Head of caudate nucleus (tissue), 42 donors: ENCODE measurements at regions not wholly inside any gene's neighbourhood (a gene's known extent, or its start where the extent isn't known, plus 50 kb on each side); places are given as distances from the start of the nearest gene placed in this dataset.
"Not testable (repeated sequence)": the region's sequence is repeated elsewhere in the genome, so short reads cannot be mapped to it uniquely, and the experiment has no call there.

ENCODE experiments used
- DNase-seq, 42 donors: peaks; one replicate each; pipeline versions ENCODE4 v3.0.0 to v3.0.0-alpha.2; 2020 to 2021; ENCODE audit warnings: mixed read lengths in 7 of 42
- intact Hi-C: fragments of 100-400 bp; cut with DNase I; formaldehyde crosslinking; loops from one replicate; pipeline ENCODE4 v1.15.0; 2022

DNA sequence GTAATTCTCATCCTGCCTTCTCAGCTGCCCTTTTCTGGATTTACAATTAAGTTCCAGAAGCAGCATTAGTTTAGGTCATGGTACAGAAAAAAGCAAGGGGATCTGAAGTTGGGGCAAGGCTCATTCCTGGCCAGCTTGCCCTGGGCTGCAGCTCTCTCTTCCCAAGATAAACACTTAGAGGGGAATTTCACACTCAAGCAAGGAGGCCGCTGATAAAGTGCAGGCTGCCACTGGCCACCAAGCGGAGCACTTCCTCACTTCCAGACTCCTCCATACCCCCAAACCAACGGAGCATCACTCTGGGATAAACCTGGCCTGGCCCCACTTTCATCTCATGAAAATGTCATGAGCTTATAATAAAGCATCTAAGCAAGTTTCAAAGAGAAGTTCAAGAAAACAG lies 445.5 kb upstream of the MKI67 start:
- intact Hi-C loops = no loop called here
- DNase-seq = peak in 2 of 42 donors; percentile 8 to 22

DNA sequence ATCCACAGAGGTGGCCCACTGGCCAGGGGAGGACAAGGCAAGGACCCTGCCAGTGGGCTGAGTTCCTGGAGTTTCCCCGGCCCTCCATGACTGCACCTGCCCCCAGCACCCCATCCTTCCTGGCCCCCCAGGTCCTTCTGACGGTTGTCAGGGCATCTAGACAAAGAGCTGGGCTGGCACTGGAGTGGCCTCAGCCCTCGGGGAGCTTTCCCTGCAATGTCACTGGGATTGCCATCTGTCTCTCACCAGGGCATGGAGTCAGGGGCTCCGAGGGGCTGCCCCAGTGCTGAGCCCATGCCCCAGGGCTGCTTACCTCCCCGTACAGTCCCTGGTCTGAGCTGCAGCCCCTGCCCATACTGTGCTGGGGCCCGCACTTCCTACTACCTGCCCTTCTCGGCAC lies 446.5 kb upstream of the MKI67 start:
- intact Hi-C loops = no loop called here
- peak in 2 of 42 donors; percentile 13 to 24 for DNase-seq

DNA sequence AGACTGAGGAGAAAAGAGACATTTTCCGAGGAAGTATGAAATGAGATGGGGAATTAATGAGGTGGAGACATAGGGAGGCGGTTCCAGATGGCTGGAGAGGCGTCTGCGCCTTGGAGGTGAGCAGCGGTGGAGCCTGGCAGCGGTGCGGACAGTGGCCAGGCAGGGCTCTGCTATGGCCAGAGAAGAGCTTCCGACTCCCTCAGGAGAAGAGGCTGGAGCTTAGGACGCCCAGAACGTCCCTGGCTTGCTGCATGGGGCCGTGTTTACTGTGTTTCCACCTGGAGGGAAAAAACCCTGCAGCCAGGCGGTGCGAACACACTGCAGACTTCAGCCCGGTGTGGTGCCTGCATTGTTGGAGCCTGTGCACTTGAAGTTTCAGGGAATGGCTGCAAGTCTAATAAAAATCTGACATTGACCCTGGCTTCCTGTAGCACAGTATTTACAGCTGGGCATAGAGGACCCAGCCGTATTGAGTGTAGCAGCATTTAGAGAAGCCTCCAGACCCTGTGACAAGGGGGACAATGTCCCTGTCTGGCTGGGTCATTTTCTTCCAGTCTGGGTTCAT lies 447.1 kb upstream of the MKI67 start:
- peak in 2 of 42 donors; percentile 25 to 29 for DNase-seq
- intact Hi-C loops = no loop called here

DNA sequence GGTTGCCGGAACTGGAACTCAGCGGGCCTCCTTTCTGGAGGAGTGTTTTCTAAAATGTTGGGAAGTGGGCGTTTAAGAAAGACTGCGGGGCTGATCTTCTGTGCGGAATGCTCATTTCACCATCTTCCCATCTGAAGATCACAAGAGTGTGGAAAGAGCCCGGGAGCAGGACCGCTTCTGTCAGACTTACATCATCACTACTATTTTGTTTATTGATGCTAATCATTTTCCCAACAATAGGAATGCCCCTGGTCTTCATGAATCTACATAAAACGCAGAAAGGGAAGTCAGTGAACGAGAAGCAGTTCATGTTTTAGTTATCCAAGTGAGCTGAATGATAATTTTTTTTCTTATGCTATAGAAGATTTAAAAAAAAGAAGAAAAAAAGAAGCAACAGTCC lies 447.8 kb upstream of the MKI67 start:
- intact Hi-C loops = no loop called here

DNA sequence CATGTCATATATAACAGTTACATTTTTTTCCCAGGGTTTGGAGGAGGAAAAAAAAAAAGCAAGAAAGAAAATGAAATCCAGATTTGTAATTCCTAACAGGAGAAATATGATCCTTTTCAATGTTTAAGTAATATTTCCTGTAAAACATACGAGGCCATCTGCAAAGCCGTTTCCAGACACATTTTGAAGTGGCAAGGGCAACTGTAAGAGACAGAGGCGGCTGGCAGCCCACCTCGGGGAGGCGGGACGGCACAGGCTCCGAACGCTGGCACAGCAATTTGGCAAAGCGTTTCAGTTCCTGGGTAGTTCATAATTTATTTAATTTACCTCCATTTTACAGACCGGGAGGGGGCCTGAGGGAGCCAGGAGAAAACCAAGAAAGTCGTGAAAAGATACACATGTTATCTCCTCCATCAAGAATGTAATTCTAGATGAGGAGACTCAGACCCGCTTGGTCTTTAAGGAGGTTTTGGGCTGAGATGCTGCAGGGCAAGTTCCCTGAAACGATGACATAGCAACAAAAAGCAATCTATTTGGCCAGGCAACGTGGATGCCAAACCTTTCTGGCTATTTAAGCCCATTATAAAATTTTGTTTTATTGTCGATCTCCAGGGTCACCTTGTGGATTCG lies 448.5 kb upstream of the MKI67 start:
- peak in 1 of 42 donors; percentile 31 for DNase-seq
- intact Hi-C loops = no loop called here

More for the DNA sequence above, 447.8 kb upstream of the MKI67 start:
- DNase-seq = no peak

DNA sequence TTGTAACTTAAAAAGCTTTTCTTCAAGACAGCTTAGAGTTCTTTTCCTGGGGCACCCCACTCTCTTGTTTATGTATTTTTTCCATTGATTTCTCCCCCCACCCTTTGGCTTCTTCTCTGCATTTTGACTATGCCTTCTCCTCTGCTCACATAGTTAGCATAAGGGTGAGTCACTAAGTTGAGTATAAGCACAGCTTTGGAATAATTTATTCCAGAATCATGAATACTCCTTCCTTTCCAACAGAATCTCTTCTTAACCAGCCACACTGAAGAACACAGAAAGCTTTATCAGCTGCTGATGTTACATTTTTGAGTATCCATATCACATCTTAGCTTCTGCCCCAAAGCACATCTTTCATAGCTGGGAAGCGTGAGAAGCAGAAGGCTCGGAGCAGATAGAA lies 449.5 kb upstream of the MKI67 start:
- intact Hi-C loops = no loop called here
- peak in 1 of 42 donors; percentile 23 for DNase-seq

DNA sequence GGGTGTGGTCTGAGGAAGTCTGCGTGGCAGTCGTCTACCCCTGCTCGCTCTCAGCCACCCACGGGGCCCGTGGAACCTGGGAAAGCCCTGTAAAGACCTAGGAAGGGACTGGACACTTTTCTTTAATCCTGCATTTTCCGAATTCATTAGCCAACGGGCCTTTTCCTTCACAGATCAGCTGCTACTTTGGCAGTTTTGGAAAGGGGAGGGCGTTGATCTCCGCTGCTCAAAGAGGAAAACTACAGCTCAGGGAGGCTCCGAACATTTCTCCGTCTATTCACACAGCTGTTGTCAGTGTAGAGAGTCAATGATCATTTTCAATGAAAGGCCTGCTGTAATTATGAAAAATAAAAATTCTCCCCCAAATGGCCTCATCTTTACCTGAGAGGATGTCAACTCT lies 450.1 kb upstream of the MKI67 start:
- DNase-seq = peak in 1 of 42 donors; percentile 25

DNA sequence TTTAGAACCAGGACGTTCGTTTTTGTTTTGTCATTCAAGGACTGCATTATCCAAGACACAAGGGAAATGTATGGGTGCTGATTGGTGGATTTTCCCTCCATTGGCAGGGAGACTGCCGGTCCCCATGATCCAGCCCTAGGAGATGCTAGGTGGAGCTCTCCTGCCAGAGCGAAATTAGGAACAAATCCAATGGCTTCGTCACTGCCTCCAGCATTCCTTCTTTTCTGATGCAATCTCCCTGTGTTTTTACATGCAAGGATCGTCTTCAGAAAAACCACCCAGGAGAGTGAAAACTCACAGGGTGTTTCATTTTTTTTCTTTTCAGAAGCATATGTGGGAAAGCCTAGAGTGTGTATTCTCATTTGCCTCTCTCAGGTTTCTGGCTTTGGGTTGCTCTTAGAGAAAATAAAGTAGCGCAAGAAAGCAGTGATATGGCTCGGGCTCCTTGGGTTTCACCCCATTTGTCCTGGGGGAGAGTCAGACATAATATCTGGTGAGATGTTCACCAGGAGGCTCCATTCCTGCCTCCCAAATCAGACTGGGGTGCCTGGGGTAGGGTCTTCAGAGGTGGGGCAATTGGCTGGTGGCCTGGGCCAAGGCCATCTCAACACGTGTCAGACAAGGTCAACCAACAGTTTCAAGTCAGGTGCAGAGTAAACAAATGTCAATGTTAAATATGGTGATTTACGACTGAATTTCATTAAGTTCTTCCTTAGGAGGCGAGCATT lies 450.9 kb upstream of the MKI67 start:
- intact Hi-C loops = no loop called here
- peak in 1 of 42 donors; percentile 36 for DNase-seq

More for the DNA sequence above, 450.1 kb upstream of the MKI67 start:
- intact Hi-C loops = no loop called here

DNA sequence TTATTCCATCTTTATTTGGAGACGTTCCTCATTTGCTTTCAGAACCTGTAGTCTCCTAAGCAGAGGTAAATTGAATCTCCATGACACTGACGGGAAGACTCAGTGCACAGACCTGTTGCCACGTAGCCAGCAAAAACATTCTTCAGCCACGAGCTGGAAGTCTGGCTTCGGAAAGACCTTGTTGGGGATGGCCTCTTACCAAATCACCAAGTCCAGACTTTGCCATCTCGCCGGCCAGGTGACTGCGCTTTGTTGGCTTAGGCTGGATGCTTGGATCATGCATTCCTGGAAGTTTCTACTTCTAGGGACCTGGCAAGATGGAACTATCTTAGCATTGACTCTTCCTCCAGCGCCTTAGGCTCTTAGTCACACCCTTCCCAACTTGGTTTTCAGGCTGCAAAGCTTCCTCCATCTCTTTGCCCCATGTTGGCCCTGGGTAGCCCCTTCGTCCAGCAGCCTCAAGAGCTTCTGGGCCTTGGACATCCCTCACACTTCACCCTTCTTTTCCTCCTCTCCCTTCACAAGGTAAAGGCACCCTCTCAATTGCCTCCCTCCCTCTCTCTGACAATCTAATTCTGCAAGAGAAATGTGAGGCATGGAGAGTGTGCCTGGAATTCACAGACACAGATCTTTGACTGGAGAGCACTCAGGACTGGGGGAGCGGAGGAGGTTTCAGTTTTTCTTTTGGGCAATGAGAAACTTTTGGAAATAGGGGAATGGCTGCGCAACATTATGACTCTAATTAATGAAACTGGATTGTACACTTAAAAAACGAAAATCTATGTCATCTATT lies 451.9 kb upstream of the MKI67 start:
- no peak for DNase-seq
- intact Hi-C loops = no loop called here

DNA sequence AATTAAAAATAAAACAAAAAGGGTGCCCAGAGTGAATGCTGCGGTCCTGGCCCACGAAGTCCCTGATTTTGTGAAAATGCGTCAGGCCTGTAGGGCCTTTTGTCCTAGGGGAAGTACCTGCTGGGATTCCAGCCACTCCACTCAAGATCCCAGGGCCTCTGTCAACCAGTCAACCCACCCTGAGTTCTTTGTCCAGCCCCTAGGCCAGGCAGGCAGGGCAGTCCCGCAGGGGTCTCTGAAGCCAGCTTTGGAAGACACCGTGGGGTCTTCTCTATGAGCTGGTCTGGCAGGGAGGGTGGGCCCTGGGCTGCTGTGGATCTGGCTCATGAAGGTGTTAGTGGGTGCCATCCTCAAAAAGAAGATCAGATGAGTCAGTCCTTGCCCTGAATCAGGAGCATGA lies 452.5 kb upstream of the MKI67 start:
- intact Hi-C loops = no loop called here
- DNase-seq = no peak

DNA sequence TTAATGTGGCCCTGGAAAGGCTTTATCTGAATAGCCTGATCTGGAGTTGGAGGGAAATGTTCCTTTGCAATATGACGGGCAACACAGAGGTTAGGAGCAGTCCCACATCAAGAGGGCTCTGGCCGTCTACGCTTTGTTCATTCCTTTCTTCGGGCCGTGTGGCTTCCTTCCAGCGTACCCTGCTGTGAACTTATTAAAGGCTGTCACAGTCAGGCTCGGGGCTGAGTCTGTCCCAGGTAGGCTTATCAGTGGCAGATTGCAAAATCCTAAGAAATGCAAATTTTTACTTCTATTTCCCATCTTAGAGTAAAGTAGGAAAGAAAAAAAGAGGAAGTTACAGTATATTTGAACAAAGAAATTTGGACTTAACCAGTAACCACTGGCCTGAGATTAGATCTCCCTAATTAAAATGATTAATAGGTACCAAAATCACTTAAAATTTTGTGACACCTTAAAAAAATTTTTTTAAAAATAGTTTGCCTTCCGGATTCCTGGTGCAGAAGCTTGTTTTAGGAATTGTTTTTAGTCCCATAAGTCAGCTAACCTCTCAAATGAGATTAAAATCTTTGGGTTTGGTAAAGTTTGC lies 453.1 kb upstream of the MKI67 start:
- no peak for DNase-seq
- intact Hi-C loops = no loop called here

DNA sequence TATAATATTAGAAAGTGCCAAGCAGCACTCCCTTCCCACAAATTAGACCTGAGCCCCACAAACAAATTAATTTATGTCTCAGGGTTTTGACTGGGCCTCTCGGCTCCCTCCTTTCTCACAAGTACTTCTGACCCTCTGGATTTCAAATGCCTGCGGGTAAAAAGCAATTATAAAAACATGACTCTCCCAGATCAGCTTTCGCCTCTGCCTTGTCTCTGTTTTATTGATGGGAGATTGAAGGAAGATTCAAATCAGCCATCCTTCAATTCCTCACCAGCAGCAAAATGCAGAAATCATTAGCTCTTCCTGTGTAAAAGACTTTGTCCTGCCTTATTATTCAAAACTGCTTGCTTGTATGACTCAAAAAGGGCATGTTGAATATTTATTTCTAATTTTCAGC lies 453.7 kb upstream of the MKI67 start:
- no peak for DNase-seq
- intact Hi-C loops = no loop called here

DNA sequence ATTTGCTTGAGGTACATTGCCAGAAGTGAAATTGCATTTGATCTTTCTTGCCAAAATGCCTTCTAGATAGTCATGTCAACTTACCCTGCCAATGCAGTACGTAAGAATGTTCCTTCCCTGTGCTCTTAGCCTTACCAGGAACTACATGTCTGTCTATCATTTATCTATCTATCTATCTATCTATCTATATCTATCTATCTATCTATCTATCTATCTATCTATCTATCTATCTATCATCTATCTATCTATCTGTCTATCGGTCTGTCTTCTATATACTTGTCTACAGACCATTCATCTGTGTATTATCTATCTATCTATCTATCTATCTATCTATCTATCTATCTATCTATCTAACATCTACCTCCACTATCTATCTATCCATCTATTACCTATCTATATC lies 456.9 kb upstream of the MKI67 start:
- intact Hi-C loops, DNase-seq: not testable (repeated sequence)

DNA sequence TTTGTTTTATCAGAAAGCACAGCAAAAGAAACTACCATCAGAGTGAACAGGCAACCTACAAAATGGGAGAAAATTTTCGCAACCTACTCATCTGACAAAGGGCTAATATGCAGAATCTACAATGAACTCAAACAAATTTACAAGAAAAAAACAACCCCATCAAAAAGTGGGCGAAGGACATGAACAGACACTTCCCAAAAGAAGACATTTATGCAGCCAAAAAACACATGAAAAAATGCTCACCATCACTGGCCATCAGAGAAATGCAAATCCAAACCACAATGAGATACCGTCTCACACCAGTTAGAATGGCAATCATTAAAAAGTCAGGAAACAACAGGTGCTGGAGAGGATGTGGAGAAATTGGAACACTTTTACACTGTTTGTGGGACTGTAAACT lies 460.4 kb upstream of the MKI67 start:
- intact Hi-C loops, DNase-seq: not testable (repeated sequence)

DNA sequence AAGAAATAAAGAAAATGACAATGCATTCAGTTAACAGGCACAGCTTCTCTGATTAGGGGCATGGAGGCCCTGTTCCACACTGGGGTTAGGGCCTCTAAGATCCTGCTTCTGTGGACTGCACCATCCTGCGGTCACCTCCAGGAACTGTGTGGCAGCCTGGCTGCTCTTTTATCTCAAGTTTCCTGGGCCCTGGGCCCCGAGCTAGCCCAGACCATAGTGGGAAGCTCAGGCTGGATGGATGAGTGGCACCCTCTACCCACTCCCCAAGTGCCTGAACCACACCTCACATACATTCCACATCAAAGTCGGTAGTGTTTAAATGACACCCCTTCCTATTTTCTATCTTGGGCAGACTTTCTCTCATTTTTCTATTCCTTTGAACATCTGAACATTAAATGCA lies 461.5 kb upstream of the MKI67 start:
- DNase-seq = no peak
- intact Hi-C loops = no loop called here

DNA sequence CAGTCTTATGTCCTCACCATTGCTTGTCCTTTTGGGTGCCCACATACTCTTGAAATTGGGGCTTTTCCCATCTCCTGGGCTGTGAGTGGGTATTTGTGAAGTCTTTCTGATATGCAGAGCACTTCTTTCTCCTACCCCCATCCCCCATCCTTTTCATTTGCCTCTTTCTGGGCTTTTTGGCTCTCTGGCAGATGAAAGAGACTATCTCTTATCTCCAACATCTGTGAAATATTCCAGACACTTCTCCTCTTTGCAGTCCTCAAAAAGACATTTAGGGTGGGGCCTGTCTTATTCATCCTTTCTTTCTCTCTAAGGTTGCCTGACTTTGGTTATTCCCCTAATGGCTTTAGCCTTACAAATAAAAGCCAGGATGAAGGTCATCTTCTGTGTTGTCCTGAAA lies 462.2 kb upstream of the MKI67 start:
- intact Hi-C loops = no loop called here
- DNase-seq = no peak

DNA sequence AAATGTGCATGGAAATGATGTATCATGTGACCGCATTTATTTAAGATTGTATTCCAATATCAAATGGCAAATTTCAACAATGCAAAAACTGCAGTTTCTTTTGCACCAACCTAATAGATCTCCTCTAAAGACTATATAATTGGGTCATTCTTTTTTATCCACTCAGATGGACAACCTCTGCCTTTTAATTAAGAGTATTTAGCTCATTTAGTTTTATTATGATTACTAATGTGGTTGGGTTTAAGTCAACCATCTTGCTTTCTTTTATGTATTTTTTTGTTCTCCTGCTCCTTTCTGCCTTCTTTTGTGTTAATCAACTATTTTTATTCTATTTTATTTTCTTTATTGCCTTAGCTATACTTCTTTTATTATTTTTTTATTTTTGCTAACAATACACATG lies 468.5 kb upstream of the MKI67 start:
- DNase-seq = no peak
- intact Hi-C loops = no loop called here

DNA sequence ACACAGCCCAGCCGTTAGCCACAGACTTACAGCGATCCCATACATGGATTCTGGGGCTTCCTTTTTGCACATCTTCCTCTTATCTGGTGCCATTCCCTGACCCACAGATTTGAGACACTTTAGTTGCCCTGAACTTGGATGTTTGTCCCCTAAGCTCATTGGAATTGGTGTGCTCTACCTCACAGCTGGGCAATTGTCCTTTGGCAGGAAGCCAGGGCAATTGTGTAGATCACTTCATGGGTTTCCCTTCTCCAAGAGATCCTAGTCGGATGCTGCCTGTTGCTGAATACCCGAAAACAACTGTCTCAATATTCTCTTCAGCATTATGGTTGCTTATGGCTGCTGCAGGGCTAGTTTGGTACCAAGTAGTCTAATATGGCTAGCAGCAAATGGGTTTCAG lies 470.7 kb upstream of the MKI67 start:
- DNase-seq = no peak
- intact Hi-C loops = no loop called here

DNA sequence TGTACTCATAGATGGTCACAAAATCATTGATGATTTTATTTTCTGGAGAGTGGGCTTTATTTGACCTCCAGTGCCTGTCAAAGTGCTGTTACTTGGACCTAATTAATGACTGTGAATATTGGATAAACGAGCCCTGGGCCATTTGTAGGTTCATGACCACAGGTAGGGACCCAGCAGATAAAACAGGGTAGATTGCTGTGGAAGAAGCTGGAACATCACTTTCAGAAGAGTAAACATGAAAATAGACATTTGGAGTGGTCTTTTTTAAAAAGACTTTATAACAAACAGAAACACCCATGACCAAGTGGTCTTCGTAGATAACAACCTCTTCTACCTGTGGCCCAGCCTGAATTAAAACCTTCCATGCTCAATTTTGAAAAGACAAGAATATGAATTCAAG lies 472.8 kb upstream of the MKI67 start:
- no peak for DNase-seq
- intact Hi-C loops = no loop called here

DNA sequence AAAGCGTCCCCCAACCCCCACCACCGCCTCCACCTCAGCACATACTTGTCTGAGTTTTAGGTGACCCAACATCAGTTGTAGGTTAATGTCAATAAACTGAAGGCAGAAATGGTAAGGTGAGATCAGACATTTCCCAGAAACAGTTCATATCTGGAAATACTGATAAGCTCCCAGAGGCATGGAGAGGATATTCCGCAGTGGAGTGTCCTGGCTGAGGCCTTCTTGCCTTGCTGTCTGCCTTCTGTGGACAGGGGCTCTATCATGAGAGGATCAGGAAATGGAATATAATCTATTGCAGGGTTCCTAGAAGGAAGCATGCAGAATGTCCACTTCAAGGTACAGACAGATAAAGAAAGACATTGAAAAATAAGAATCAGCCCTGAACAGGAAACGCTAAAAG lies 473.3 kb upstream of the MKI67 start:
- intact Hi-C loops = no loop called here
- no peak for DNase-seq
